ENCODE measurements at regions not wholly inside any gene's neighbourhood (a gene's known extent, or its start where the extent isn't known, plus 50 kb on each side); places are given as distances from the start of the nearest gene placed in this dataset.

DNA sequence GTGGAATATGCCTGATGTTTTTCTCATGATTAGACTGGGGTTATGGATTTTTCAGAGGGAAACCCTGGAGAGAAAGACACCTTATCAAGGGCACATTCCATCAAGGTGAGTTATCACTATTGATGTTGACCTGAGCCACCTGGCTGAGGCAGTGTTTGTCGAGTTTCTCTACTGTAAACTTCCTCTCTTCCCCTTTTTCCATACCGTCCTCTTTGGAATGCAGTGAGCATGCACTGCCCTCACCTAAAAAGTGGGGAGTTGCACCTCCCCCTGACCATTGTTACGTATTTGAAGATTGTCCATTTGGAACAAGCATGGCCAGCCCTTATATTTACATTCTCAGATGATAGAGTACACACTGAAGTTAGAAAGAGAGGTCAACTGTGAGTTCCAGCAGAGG lies 53.9 kb upstream of the PWP1 start (continued):
- TF ChIP-seq ZNF114 (CRISPR knock-in tag; IDR thresholded peaks at IDR 0.05) (no peak), CREB1 (CRISPR knock-in tag; IDR thresholded peaks at IDR 0.05; ENCODE audit: low read depth) (no peak), STAT1 (IDR thresholded peaks at IDR 0.05; ENCODE audit: unreplicated experiment) (no peak), NANOG (IDR thresholded peaks at IDR 0.05; ENCODE audit: borderline replicate concordance) (no peak), EZH2phosphoT487 (IDR thresholded peaks at IDR 0.05; ENCODE audit: unreplicated experiment) (no peak), REST (IDR thresholded peaks at IDR 0.05; ENCODE audit: unreplicated experiment) (no peak)

DNA sequence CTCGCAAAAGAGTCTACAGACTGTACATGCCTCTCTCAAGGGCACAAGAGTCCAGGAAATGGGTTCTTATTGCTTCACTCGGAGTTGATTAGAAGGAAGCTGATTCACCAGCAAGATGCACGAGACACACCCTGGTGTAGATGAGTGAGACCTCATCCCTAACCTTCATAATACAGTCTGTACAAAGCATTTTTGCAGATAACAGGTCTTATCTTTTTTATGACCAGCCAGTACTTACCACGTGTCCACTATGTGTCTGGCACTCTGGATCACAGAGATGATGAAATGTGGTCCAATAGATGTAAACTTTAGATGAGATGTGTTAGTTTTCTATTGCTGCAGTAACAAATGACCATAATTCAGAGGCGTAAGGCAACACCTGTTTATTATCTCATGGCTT lies 53.4 kb upstream of the PWP1 start:
- no peak overlapping the region for H3K4me2 ChIP-seq
- Mint-ChIP-seq H3K4me3 (no peak overlapping the region), H3K27ac (0 out of 2 replicates have a peak overlapping the region, but pooled peaks have one; percentile 21), H3K4me1 (peaks cover 29% of the 10 kb centered on the region), H3K9me3 (peaks cover 13% of the 10 kb centered on the region; the same call in 2 of the 3 replicates), H3K27me3 (ENCODE audit: insufficient read depth, low read depth, poor library complexity) (peaks cover 2% of the 10 kb centered on the region), H3K36me3 (ENCODE audit: low read depth) (peaks cover 17% of the 10 kb centered on the region)
- no peaks in the 10 kb centered on the region for H3F3A ChIP-seq (replicated peaks; ENCODE audit: low read depth)
- no peak overlapping the region for H2AFZ ChIP-seq
- H3K27me3 ChIP-seq (ENCODE audit: insufficient read depth) = no peaks in the 10 kb centered on the region
- H3K79me2 ChIP-seq (replicated peaks; ENCODE audit: insufficient read depth) = no peaks in the 10 kb centered on the region
- peaks cover 8% of the 10 kb centered on the region; the same call in 1 of the 2 replicates for H3K9me2 ChIP-seq (ENCODE audit: insufficient read depth)
- ATAC-seq (no peak), DNase-seq (ENCODE audit: low spot score) (no peak)
- H4K20me1 ChIP-seq (replicated peaks; ENCODE audit: insufficient read depth) = no peaks in the 10 kb centered on the region
- H3K36me3 ChIP-seq (ENCODE audit: insufficient read depth) = no peaks in the 10 kb centered on the region; the same call in 1 of the 2 replicates
- no peak overlapping the region for H3K4me3 ChIP-seq
- no peak overlapping the region for H3K27ac ChIP-seq (ENCODE audit: low read depth)
- peaks cover 27% of the 10 kb centered on the region for H3K4me1 ChIP-seq (ENCODE audit: insufficient read depth)
- TF ChIP-seq JUNB (IDR thresholded peaks at IDR 0.05; ENCODE audit: unreplicated experiment) (no peak), POLR2AphosphoS5 (IDR thresholded peaks at IDR 0.05; ENCODE audit: low read depth) (no peak), ZNF114 (CRISPR knock-in tag; IDR thresholded peaks at IDR 0.05) (no peak), ZNF462 (CRISPR knock-in tag; IDR thresholded peaks at IDR 0.05) (no peak), EZH2 (IDR thresholded peaks at IDR 0.05; ENCODE audit: low read depth, unreplicated experiment) (no peak)
- TF ChIP-seq, protein P1, sequence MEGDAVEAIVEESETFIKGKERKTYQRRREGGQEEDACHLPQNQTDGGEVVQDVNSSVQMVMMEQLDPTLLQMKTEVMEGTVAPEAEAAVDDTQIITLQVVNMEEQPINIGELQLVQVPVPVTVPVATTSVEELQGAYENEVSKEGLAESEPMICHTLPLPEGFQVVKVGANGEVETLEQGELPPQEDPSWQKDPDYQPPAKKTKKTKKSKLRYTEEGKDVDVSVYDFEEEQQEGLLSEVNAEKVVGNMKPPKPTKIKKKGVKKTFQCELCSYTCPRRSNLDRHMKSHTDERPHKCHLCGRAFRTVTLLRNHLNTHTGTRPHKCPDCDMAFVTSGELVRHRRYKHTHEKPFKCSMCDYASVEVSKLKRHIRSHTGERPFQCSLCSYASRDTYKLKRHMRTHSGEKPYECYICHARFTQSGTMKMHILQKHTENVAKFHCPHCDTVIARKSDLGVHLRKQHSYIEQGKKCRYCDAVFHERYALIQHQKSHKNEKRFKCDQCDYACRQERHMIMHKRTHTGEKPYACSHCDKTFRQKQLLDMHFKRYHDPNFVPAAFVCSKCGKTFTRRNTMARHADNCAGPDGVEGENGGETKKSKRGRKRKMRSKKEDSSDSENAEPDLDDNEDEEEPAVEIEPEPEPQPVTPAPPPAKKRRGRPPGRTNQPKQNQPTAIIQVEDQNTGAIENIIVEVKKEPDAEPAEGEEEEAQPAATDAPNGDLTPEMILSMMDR (conservative IDR thresholded peaks at IDR 0.05; ENCODE audit: low read depth in 2 of 2) = no peak

Measured in GM23338 (cell line).